MCF 10A (cell line): ENCODE measurements at regions not wholly inside any gene's neighbourhood (a gene's known extent, or its start where the extent isn't known, plus 50 kb on each side); places are given as distances from the start of the nearest gene placed in this dataset.

Source experiments
- BruUV-seq: library from RNA; stranded (reverse); fragments of 400-500 nt; replicated peaks from 2 replicates; lab custom pipeline; 2021; lab: Mats Ljungman, UMichigan
- CTCF ChIA-PET: fragments of 300-600 bp; sonication (Branson Sonifier 250); formaldehyde crosslinking; extraction: SDS; loops from one replicate; lab custom pipeline; 2021; ENCODE audit warnings: antibody characterized with exemption, inconsistent platforms; lab: Yijun Ruan, JAX
- POLR2A ChIA-PET: fragments of 300-600, 350-650 bp; sonication (Branson Sonifier 250); formaldehyde crosslinking; extraction: SDS; loops from one replicate; lab custom pipeline; 2020; ENCODE audit warnings: antibody characterized with exemption, inconsistent platforms; lab: Yijun Ruan, JAX
- DNase-seq: peaks from one replicate; pipeline ENCODE4 v3.0.0-alpha.2; 2018; ENCODE audit not compliant: unreplicated experiment
- H3K27ac Mint-ChIP-seq: one replicate; pipeline ENCODE4 v1.8.0; 2022; ENCODE audit warnings: mild to moderate bottlenecking, low read depth, mixed read lengths; ENCODE audit not compliant: unreplicated experiment
- H3K27me3 Mint-ChIP-seq: one replicate; pipeline ENCODE4 v1.8.0; 2022; ENCODE audit warnings: mixed read lengths; ENCODE audit not compliant: insufficient read depth, unreplicated experiment
- H3K36me3 Mint-ChIP-seq: one replicate; pipeline ENCODE4 v1.8.0; 2022; ENCODE audit warnings: mild to moderate bottlenecking, moderate library complexity, mixed read lengths; ENCODE audit not compliant: insufficient read depth, unreplicated experiment
- H3K4me1 Mint-ChIP-seq: one replicate; pipeline ENCODE4 v1.8.0; 2022; ENCODE audit warnings: mixed read lengths; ENCODE audit not compliant: insufficient read depth, unreplicated experiment
- H3K4me3 Mint-ChIP-seq: one replicate; pipeline ENCODE4 v1.8.0; 2022; ENCODE audit warnings: mild to moderate bottlenecking, moderate library complexity, mixed read lengths; ENCODE audit not compliant: unreplicated experiment
- H3K9me3 Mint-ChIP-seq: one replicate; pipeline ENCODE4 v1.8.0; 2022; ENCODE audit warnings: mixed read lengths; ENCODE audit not compliant: unreplicated experiment
- CTCF ChIP-seq: fragments of 200-600 bp; IDR thresholded peaks from one replicate; pipeline ENCODE4 v1.8.0; 2022; ENCODE audit warnings: antibody characterized with exemption, mild to moderate bottlenecking; ENCODE audit not compliant: unreplicated experiment
- intact Hi-C: fragments of 100-400 bp; cut with micrococcal nuclease; formaldehyde crosslinking; loops from 2 replicates; pipeline ENCODE4 v1.14.1; 2022

DNA sequence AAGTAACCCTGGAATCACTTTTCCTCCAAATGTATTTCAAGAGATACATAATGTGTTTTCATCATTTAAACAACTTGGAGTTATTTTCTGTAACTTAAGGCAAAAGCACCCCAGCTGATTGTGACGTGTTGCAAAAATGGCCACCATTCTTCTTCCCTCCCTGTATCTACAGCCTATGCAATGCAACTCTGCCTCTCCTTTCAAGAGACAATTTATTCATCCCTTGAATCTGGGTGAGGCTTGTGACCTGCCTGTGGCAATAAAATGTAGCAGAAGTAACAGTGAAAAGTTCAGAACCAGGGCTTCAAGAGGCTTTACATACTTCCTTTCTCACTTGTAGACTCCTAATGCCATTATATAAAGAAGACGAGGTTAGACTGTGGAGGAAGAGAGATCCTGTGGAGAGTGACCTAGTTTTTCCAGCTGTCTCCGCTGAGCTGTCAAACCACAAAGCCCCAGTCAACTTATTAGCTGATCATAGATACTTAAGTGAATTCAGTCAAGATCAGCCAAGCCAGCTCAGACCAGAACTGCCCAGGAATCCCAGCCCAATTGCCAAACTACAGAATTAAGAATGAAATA lies 81.0 kb upstream of the KLF3 start:
- Mint-ChIP-seq H3K4me3 (no peak overlapping the region), H3K27ac (no peak overlapping the region), H3K36me3 (no peaks in the 10 kb centered on the region), H3K27me3 (no peaks in the 10 kb centered on the region), H3K4me1 (no peaks in the 10 kb centered on the region), H3K9me3 (no peaks in the 10 kb centered on the region)
- ChIA-PET POLR2A (interaction anchor here (1.7 kb wide), 1 partner anchor 38 kb away, joined by 6 read pairs; no protein-coding TSS in a partner anchor), CTCF (no interaction called here)
- TF ChIP-seq CTCF: no peak
- DNase-seq: no peak
- intact Hi-C loops: no loop called here
- BruUV-seq: no TSS peak

- Mint-ChIP-seq H3K4me1 (no peaks in the 10 kb centered on the region), H3K27ac (no peak overlapping the region), H3K9me3 (peaks cover 5% of the 10 kb centered on the region), H3K36me3 (no peaks in the 10 kb centered on the region), H3K27me3 (no peaks in the 10 kb centered on the region), H3K4me3 (no peak overlapping the region)
- ChIA-PET POLR2A (no interaction called here), CTCF (interaction anchor here (0.5 to 1.0 kb wide), 2 partner anchors 89 to 277 kb away, joined by 3 read pairs; no protein-coding TSS in a partner anchor)
- DNase-seq: no peak
- BruUV-seq: no TSS peak
- TF ChIP-seq CTCF: no peak
- intact Hi-C loops: no loop called here
Observed at GRCh38 chr4:38585871-38586270, 78.1 kb upstream of the KLF3 start.

GRCh38 chr4:38587106-38587505 lies 76.9 kb upstream of the KLF3 start:
- POLR2A ChIA-PET: no interaction called here
- peaks cover 10% of the 10 kb centered on the region for H3K4me1 Mint-ChIP-seq
- no peaks in the 10 kb centered on the region for H3K36me3 Mint-ChIP-seq
- no peak for TF ChIP-seq CTCF
- H3K27me3 Mint-ChIP-seq: no peaks in the 10 kb centered on the region
- H3K4me3 Mint-ChIP-seq: no peak overlapping the region
- no TSS peak for BruUV-seq
- intact Hi-C loops: no loop called here
- no peak for DNase-seq
- CTCF ChIA-PET: interaction anchor here (0.6 to 1.0 kb wide), 3 partner anchors 15 to 85 kb away, joined by 3 to 7 read pairs (median 3); no protein-coding TSS in a partner anchor
- peaks cover 8% of the 10 kb centered on the region for H3K9me3 Mint-ChIP-seq
- no peak overlapping the region for H3K27ac Mint-ChIP-seq

DNA sequence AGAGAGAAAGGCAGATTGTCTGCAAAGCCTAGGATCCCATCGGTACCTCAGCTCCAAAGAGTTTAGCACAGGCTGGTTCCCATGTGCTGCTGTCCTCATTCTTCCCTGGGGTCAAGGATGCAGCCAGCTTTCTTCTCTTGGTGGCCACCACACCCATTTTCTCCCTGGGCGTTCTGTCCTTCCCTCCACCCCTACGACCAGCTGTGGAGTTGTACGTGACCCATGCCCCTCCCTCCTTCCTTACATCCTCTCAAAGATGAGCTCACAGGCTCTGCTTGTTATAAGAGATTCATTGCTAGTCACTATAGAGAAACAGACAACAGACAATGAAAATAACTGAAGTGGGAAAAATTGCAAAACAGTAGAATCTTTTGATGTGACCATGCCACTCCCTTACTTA lies 74.0 kb upstream of the KLF3 start:
- ChIA-PET CTCF (interaction anchor here (0.6 kb wide), 1 partner anchor 10 kb away, joined by 3 read pairs; no protein-coding TSS in a partner anchor), POLR2A (interaction anchor here (1.2 kb wide), 1 partner anchor 52 kb away, joined by 3 read pairs; no protein-coding TSS in a partner anchor)
- Mint-ChIP-seq H3K27me3 (no peaks in the 10 kb centered on the region), H3K36me3 (no peaks in the 10 kb centered on the region), H3K4me1 (peaks cover 14% of the 10 kb centered on the region), H3K27ac (no peak overlapping the region), H3K9me3 (peaks cover 8% of the 10 kb centered on the region), H3K4me3 (no peak overlapping the region)
- no peak for DNase-seq
- no TSS peak for BruUV-seq
- no peak for TF ChIP-seq CTCF
- intact Hi-C loops: no loop called here
